Islet of Langerhans (tissue), 1 donor: ENCODE measurements at regions not wholly inside any gene's neighbourhood (a gene's known extent, or its start where the extent isn't known, plus 50 kb on each side); places are given as distances from the start of the nearest gene placed in this dataset.
"Not testable (repeated sequence)": the region's sequence is repeated elsewhere in the genome, so short reads cannot be mapped to it uniquely, and the experiment has no call there.

Experiments used
- FAIRE-seq: peaks from one replicate; lab custom pipeline; 2011; peaks lifted over from hg19 to GRCh38; lab: Jason Lieb, UNC

DNA sequence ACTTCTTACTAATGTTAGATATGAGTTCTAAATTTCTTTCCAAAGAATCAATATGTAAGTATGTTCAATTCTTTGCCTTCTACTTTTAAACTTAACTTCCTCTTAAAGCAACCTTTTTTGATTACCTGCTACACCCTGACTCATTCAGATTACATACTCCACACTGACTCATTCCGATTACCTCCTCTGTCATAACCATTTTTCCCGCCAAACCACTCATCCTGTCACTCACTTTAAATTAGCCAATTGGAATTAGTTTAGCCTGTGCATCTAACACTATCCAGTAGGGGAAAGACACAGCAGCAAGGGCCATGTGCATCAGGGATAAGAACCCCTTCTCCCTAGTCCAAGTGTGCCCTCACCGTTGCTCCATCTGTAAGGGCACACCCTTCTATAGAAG is 815.5 kb downstream of the BRINP3 start:
- no peak for FAIRE-seq

DNA sequence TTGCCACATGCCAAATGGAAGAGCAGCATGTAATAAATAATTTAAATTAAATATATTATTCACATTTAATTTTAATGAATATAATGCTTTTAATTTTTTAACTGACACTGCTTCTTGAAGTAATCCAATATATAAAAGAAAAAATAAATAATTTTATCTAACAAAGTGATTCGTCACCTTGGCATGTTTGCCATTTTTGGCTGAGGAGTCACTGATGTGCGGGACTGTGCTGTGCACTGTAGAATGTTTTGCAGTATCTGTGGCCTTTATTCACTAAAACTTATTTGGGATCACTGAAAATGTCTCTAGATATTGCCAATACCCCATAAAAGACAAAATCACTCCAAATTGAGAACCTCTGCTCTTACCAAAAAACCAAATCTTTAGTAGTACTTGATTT is 807.8 kb downstream of the BRINP3 start:
- FAIRE-seq = no peak

DNA sequence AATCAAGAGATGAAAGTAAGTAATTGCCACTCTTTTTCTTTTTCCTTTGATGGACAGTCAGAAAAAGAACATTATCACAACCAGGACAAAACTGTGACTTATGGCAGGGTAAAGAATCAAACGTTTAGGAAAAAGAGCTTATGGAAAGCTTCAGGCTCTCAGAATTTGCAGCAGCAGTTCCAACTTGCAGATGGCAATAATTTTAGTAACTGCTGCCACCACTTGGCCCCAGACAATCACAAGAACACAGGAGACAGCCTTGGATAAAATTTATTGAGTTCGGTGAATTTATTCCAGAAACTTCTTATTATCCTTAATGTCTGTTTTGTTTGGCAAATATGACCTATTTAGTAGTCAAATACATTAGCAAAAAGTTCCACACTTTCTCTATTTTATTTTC is 804.4 kb downstream of the BRINP3 start:
- no peak for FAIRE-seq

DNA sequence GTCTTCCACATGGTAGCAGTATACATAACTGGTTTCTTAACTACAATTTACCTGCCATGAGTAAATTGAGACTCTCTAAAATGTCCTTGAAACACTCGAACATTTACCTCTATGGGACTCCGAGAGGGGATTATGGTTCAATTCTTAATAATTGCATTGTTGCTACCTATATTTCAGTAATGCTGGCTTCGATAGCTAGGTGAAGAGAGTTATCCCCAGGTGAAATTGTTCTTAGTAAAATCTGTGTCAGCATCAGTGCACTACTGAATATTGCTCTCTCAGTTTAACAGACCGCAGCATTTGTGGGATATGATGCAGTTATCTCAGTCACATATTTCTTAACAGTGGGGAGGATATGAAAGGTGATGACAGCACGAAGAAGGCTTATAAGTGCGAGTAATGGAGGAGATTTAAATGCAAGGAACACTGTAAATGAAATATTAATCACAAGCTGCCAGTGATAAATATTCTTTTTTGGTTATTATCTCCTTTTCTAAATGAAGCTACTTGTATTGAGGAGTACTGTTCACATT is 801.9 kb downstream of the BRINP3 start:
- no peak for FAIRE-seq

DNA sequence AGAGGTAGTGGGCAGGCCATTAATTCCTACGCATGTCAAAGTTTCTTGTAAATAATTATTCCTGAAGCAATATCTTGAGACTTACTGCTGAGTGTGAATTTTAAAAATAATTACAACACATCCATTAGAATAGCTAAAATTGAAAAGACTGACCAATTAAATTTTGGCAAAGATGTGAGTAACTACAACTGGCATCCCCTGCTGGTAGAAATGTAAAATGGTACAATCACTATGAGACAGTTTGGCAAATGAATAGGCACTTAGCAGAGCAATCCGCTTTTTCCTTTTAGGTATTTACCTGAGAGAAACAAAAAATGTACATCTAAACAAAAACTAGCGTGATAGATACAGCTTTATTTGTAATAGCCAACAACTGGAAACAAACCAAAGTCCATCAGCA is 798.9 kb downstream of the BRINP3 start:
- no peak for FAIRE-seq

DNA sequence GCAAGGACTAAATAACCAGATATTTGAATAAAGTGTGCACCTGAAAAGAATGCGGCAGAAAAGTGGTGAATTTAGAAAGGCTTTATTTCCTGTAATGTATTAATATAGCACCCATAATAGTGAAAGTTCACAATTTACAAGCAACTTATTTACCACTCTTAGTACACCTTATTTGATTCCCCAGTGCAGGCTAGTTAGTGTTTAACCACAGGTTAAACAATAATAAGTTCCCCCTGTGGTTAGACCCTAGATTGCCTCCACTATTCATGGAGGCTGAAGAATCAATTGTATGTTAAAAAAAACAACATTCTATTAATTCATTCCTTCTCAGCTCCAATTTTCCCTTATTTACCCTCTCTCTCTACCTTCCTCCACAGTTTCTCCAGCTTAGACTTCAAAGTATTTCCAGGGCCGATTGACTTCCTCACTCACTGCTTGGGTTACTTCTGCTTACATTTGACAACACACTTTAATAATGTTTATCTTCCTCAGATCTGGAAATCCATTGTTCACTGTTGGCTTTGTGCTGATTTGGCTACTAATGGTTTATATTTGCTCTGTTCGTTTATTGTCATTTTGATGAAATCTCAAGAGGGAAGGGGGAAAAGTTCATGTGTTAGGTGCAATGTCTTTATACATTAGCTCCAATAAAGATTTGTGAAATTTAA is 796.3 kb downstream of the BRINP3 start:
- no peak for FAIRE-seq

GRCh38 chr1:189682591-189682990 is 795.1 kb downstream of the BRINP3 start:
- no peak for FAIRE-seq

DNA sequence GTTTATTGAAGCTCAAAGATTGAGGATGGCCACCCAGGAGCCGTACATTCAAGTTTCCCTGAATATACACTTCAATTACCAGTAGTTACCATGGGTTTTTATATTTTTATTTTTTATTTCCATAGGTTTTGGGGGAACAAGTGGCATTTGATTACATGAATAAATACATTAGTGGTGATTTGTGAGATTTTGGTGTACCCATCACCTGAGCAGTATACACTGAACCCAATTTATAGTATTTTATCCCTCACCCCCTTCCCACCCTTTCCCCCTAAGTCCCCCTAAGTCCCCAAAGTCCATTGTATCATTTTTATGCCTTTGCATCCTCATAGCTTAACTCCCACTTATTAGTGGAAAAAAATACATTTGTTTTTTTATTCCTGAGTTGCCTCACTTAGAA is 791.4 kb downstream of the BRINP3 start:
- no peak for FAIRE-seq

GRCh38 chr1:189693140-189693539 is 784.5 kb downstream of the BRINP3 start:
- no peak for FAIRE-seq

DNA sequence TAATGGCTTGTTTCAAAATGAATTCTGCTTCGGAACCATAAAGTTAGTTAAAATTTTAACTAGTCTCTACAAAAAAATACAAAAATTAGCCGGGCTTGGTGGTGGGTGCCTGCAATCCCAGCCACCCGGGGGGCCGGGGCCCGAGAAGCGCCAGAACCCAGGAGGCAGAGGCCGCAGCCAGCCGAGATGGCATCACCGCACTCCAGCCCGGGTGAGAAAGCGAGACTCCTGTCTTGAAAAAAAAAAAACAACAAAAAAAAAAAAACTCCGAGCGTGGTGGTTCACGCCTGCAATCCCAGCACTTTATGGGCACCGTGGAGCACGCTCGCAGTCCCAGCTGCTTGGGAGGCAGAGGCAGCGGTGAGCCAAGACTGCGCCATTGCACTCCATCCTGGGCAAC is 781.4 kb downstream of the BRINP3 start:
- FAIRE-seq = no peak

DNA sequence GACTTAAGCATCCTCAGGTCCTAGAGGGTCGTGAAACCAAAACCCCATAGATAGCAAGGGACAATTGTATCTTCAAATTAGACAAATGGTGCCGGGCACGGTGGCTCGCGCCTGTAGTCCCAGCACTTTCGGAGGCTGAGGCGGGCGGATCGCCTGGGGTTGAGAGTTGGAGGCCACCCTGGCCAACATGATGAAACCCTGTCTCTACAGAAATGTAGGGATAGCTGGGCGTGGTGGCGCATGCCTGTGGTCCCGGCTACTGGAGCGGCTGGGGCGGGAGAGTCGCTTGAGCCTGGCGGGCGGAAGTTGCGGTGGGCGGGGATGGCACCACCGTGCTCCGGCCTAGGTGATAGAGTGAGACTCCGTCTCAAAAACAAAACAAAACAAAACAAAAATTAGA is 780.6 kb downstream of the BRINP3 start:
- no peak for FAIRE-seq

DNA sequence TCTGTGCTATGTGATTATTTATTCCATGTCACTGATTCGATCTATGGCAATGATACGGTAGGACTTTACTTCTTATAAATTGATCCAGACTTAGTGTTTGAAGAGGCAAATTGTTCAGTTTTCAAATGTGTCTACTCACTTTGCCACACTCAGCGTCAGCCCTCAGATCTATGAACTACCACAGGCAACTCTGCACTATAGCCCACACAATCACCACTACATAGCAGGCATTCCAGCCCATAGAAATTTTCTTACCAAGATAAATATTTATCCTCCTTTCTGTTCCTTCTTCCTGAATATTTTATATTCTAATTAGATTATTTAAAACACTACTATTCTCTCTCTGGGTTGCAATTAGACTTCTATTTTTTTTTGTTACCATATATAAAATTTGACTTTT is 776.1 kb downstream of the BRINP3 start:
- no peak for FAIRE-seq

GRCh38 chr1:189706594-189706993 is 771.1 kb downstream of the BRINP3 start:
- FAIRE-seq = no peak

DNA sequence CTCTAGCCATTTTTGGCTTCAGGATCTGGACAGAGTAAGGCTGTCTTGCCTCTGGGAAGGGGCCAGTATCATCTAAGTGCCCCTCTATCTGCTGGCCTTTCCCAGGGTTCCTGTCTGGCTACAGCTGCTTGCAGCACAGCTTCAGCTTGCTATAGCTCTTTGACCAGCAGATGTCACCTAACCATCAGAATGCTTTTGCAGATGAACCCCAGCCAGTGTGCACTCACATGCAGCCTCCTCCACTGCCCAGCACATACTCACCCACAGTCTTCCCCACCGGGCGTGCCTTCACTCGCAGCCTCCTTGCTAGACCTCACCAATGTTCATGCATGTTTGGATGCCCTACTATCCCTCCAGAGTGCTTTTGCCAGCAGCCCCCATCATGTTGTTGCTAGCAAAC is 769.0 kb downstream of the BRINP3 start:
- FAIRE-seq = no peak

- not testable (repeated sequence) for FAIRE-seq
Observed at GRCh38 chr1:189718147-189718795, 759.4 kb downstream of the BRINP3 start.

GRCh38 chr1:189726806-189727205 is 750.9 kb downstream of the BRINP3 start:
- no peak for FAIRE-seq

- no peak for FAIRE-seq
Observed at GRCh38 chr1:189751311-189751710, 726.4 kb downstream of the BRINP3 start.

DNA sequence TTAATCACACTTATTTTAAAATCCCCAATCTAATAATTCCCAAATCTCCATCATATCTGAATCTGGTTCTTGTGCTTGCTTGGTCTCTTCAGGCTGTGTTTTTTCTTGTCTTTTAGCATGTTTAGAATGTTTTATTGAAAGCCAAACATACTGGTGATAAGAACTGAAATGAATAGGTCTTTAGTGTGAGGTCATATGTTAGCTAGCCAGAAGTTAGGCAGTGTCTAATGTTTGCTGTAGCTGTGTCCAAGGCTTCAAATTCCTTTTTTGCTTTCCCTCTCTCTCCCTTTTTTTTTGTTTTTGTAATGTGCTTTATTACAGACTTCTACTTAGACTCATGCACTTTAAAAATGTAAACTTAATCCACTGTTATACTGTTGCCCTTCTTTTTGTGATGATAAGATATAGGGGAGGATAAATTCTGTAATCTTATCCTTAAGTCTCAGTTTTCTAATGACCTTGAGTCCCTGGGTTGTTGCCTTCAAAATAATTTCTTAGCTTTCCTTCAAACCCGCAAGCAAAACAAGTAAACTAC is 725.1 kb downstream of the BRINP3 start:
- FAIRE-seq = no peak

DNA sequence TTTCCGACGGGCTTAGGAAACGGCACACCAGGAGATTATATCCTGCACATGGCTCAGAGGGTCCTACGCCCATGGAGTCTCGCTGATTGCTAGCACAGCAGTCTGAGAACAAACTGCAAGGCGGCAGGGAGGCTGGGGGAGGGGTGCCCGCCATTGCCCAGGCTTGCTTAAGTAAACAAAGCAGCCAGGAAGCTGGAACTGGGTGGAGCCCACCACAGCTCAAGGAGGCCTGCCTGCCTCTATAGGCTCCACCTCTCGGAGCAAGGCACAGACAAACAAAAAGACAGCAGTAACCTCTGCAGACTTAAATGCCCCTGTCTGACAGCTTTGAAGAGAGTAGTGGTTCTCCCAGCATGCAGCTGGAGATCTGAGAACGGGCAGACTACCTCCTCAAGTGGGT is 722.6 kb downstream of the BRINP3 start:
- not testable (repeated sequence) for FAIRE-seq

- FAIRE-seq = no peak
Observed at GRCh38 chr1:189764391-189765320, 713.0 kb downstream of the BRINP3 start.

DNA sequence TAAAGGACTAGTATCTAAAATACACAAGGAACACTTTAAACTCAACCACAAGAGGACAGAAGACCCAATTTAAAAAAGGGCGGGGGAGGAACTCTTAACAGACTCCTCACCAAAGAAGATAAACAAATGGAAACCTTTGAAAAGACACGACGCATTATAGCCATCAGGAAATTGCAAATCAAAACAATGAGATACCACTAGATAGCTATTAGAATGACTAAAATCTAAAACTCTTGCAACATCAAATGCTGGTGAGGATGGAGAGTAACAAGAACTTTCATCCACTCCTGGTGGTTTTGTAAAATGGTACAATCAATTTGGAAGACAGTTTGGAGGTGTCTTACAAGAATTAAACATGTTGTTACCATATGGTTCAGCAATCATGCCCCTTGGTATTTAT is 708.2 kb downstream of the BRINP3 start:
- no peak for FAIRE-seq

DNA sequence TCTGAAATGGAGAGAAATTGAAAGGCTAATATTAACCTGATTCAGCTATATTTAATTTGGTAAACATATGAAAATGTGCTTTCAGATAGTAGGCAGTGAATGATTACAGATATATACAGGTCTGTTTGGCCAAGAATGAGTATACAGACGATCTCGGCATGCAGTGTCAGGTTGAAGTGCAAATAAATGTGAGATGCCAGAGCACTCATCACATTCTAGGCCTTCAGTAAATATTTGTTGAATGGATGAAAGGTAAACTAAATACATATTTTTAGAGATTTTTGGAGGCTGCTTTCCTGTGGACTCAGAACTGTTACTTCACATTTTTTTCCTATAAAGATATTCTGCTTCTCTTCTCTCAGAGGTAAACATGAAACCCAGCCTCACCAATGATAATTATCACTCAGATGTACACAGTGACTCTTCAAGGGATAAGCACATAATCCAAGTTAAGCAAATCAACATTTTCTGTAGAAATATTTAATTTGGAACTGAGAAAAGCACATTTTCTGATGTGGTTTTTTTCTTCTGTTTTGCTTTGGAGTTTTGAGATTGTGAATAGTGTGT is 702.9 kb downstream of the BRINP3 start:
- no peak for FAIRE-seq
